Liver (tissue), 3 donors: ENCODE measurements at regions not wholly inside any gene's neighbourhood (a gene's known extent, or its start where the extent isn't known, plus 50 kb on each side); places are given as distances from the start of the nearest gene placed in this dataset.

Source experiments
- EGR1 ChIP-seq, 2 donors: IDR thresholded peaks; 2 replicates each; pipeline ENCODE4 v1.6.1; 2016 to 2018; ENCODE audit warnings: antibody characterized with exemption in 2 of 2, low read depth in 2 of 2
- FOXA1 ChIP-seq: IDR thresholded peaks from 2 replicates; pipeline ENCODE4 v1.6.1; 2016; ENCODE audit warnings: antibody characterized with exemption
- HNF4A ChIP-seq, 2 donors: conservative IDR thresholded peaks; 2 replicates each; pipeline ENCODE4 v1.6.1; 2016; ENCODE audit warnings: antibody characterized with exemption in 2 of 2, mild to moderate bottlenecking in 2 of 2
- JUND ChIP-seq, 2 donors: IDR thresholded peaks; 2 replicates each; pipeline ENCODE4 v1.6.1; 2016; ENCODE audit warnings: antibody characterized with exemption in 2 of 2
- RAD21 ChIP-seq, 2 donors: IDR thresholded peaks; 2 replicates each; pipeline ENCODE4 v1.6.1; 2016; ENCODE audit warnings: antibody characterized with exemption in 2 of 2, mild to moderate bottlenecking in 2 of 2
- RXRA ChIP-seq, 2 donors: IDR thresholded peaks; 2 replicates each; pipeline ENCODE4 v1.6.1; 2017 to 2018; ENCODE audit warnings: antibody characterized with exemption in 2 of 2, mild to moderate bottlenecking in 1 of 2
- SP1 ChIP-seq: IDR thresholded peaks from 2 replicates; pipeline ENCODE4 v1.6.1; 2018; ENCODE audit warnings: antibody characterized with exemption, mild to moderate bottlenecking
- TAF1 ChIP-seq: conservative IDR thresholded peaks from 2 replicates; pipeline ENCODE4 v1.6.1; 2016; ENCODE audit warnings: antibody characterized with exemption, mild to moderate bottlenecking
- YY1 ChIP-seq: IDR thresholded peaks from 2 replicates; pipeline ENCODE4 v1.6.1; 2016; ENCODE audit warnings: antibody characterized with exemption, mild to moderate bottlenecking
- TF ChIP-seq, protein P1 (sequence below): IDR thresholded peaks from 2 replicates; pipeline ENCODE4 v1.6.1; 2016; ENCODE audit warnings: antibody characterized with exemption, mild to moderate bottlenecking
- TF ChIP-seq, protein P2 (sequence below): fragments of 150-350 bp; IDR thresholded peaks from 2 replicates; pipeline ENCODE4 v1.5.1; 2017; ENCODE audit warnings: improper control_type of control experiment, low read depth, low read length; ENCODE audit not compliant: missing input control
- TF ChIP-seq, protein P3 (sequence below): IDR thresholded peaks from 2 replicates; pipeline ENCODE4 v1.6.1; 2016; ENCODE audit warnings: antibody characterized with exemption
- TF ChIP-seq, protein P4 (sequence below): IDR thresholded peaks from 2 replicates; pipeline ENCODE4 v1.6.1; 2016; ENCODE audit warnings: antibody characterized with exemption
- donor health status: healthy.
- donor health status: healthy.

DNA sequence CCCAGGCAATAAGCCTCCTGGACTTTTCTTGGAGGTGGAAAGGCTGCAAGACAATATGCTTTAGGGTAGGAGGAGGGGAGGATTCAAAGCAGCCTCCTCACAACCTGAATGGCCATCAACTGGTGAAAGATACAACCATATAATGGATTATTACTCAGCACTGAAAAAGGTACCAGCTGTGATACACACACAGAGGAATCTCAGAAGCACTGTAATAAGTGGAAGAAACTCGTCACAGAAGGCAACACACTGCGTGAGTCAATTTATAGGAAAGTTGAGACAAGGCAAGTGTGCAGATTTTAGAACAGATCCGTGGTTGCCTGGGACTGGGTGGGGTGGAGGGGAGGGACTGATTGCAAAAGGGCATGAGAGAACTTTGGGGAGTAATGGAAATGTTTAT is 64.9 kb upstream of the ZBTB40 start:
- TF ChIP-seq EGR1 (IDR thresholded peaks at IDR 0.05; ENCODE audit: low read depth in 2 of 2) (no peak), JUND (IDR thresholded peaks at IDR 0.05) (no peak), TAF1 (no peak), SP1 (no peak), YY1 (no peak), FOXA1 (no peak), RAD21 (IDR thresholded peaks at IDR 0.05) (no peak), RXRA (IDR thresholded peaks at IDR 0.05) (no peak), HNF4A (conservative IDR thresholded peaks at IDR 0.05) (no peak)
- TF ChIP-seq, protein P1, sequence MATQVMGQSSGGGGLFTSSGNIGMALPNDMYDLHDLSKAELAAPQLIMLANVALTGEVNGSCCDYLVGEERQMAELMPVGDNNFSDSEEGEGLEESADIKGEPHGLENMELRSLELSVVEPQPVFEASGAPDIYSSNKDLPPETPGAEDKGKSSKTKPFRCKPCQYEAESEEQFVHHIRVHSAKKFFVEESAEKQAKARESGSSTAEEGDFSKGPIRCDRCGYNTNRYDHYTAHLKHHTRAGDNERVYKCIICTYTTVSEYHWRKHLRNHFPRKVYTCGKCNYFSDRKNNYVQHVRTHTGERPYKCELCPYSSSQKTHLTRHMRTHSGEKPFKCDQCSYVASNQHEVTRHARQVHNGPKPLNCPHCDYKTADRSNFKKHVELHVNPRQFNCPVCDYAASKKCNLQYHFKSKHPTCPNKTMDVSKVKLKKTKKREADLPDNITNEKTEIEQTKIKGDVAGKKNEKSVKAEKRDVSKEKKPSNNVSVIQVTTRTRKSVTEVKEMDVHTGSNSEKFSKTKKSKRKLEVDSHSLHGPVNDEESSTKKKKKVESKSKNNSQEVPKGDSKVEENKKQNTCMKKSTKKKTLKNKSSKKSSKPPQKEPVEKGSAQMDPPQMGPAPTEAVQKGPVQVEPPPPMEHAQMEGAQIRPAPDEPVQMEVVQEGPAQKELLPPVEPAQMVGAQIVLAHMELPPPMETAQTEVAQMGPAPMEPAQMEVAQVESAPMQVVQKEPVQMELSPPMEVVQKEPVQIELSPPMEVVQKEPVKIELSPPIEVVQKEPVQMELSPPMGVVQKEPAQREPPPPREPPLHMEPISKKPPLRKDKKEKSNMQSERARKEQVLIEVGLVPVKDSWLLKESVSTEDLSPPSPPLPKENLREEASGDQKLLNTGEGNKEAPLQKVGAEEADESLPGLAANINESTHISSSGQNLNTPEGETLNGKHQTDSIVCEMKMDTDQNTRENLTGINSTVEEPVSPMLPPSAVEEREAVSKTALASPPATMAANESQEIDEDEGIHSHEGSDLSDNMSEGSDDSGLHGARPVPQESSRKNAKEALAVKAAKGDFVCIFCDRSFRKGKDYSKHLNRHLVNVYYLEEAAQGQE, result no peak
- TF ChIP-seq, protein P2, sequence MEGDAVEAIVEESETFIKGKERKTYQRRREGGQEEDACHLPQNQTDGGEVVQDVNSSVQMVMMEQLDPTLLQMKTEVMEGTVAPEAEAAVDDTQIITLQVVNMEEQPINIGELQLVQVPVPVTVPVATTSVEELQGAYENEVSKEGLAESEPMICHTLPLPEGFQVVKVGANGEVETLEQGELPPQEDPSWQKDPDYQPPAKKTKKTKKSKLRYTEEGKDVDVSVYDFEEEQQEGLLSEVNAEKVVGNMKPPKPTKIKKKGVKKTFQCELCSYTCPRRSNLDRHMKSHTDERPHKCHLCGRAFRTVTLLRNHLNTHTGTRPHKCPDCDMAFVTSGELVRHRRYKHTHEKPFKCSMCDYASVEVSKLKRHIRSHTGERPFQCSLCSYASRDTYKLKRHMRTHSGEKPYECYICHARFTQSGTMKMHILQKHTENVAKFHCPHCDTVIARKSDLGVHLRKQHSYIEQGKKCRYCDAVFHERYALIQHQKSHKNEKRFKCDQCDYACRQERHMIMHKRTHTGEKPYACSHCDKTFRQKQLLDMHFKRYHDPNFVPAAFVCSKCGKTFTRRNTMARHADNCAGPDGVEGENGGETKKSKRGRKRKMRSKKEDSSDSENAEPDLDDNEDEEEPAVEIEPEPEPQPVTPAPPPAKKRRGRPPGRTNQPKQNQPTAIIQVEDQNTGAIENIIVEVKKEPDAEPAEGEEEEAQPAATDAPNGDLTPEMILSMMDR, result no peak
- TF ChIP-seq, protein P3, sequence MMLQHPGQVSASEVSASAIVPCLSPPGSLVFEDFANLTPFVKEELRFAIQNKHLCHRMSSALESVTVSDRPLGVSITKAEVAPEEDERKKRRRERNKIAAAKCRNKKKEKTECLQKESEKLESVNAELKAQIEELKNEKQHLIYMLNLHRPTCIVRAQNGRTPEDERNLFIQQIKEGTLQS, result no peak
- TF ChIP-seq, protein P4, sequence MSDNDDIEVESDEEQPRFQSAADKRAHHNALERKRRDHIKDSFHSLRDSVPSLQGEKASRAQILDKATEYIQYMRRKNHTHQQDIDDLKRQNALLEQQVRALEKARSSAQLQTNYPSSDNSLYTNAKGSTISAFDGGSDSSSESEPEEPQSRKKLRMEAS, result no peak
